ENCODE measurements at regions not wholly inside any gene's neighbourhood (a gene's known extent, or its start where the extent isn't known, plus 50 kb on each side); places are given as distances from the start of the nearest gene placed in this dataset.

- TF ChIP-seq POLR2AphosphoS5 (IDR thresholded peaks at IDR 0.05; ENCODE audit: low read depth, low read length): no peak
- TF ChIP-seq POLR2A (IDR thresholded peaks at IDR 0.05; ENCODE audit: low read depth, low read length): no peak
- no peak for TF ChIP-seq TAF1 (IDR thresholded peaks at IDR 0.05; ENCODE audit: borderline replicate concordance, low read depth, low read length)
- FAIRE-seq (no peak), DNase-seq (ENCODE audit: insufficient read length) (no peak)
Measured at GRCh38 chr1:187903223-187903622, 1074.5 kb downstream of the PLA2G4A start.

DNA sequence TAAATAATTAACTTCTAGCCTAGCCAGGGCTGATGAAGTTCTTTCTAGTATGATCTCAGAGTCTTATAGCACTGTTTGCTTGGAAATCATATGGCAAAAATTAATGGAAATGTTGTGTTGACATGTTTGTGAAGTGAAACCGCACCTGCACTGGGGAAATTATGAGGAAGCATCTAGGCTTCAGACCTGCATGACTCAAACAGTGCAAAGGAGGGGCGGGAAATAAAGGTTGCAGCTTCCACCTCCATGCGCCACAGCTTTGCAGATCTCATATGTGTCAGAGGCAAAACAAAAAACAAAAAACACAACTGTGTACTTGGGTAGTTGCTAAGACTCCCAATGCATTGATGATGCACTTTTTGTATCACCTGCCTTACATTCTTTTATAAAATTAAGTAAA, 1080.6 kb downstream of the PLA2G4A start:
- FAIRE-seq (no peak), DNase-seq (ENCODE audit: insufficient read length) (no peak)
- TF ChIP-seq POLR2AphosphoS5 (IDR thresholded peaks at IDR 0.05; ENCODE audit: low read depth, low read length) (no peak), POLR2A (IDR thresholded peaks at IDR 0.05; ENCODE audit: low read depth, low read length) (no peak), TAF1 (IDR thresholded peaks at IDR 0.05; ENCODE audit: borderline replicate concordance, low read depth, low read length) (no peak)

DNA sequence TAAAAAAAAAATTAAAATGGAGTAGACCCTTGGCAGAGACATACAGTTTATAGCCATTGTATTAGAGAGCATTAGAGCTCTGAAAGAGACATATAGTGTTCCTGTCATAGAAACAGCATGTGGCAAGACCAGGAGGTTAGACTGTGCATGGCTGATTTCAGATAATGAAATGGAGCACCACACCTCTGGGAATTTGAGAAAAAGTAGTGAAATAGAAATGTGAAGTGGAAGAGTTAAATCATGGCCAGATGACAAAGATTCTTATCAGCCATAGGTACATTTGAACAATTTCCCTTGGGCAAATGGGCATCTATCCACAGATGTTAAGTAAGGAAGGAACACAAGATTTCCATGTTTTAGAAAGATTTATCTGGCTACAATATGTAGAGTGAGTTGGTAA, 1083.1 kb downstream of the PLA2G4A start:
- TF ChIP-seq TAF1 (IDR thresholded peaks at IDR 0.05; ENCODE audit: borderline replicate concordance, low read depth, low read length): no peak
- no peak for TF ChIP-seq POLR2AphosphoS5 (IDR thresholded peaks at IDR 0.05; ENCODE audit: low read depth, low read length)
- no peak for TF ChIP-seq POLR2A (IDR thresholded peaks at IDR 0.05; ENCODE audit: low read depth, low read length)
- DNase-seq (ENCODE audit: insufficient read length) (no peak), FAIRE-seq (no peak)

- TF ChIP-seq TAF1 (IDR thresholded peaks at IDR 0.05; ENCODE audit: borderline replicate concordance, low read depth, low read length) (no peak), POLR2AphosphoS5 (IDR thresholded peaks at IDR 0.05; ENCODE audit: low read depth, low read length) (no peak), POLR2A (IDR thresholded peaks at IDR 0.05; ENCODE audit: low read depth, low read length) (no peak)
- FAIRE-seq: no peak
- DNase-seq (ENCODE audit: insufficient read length): no peak
Measured at GRCh38 chr1:187920976-187921375, 1092.2 kb downstream of the PLA2G4A start.

- TF ChIP-seq TAF1 (IDR thresholded peaks at IDR 0.05; ENCODE audit: borderline replicate concordance, low read depth, low read length) (no peak), POLR2A (IDR thresholded peaks at IDR 0.05; ENCODE audit: low read depth, low read length) (no peak), POLR2AphosphoS5 (IDR thresholded peaks at IDR 0.05; ENCODE audit: low read depth, low read length) (no peak)
- DNase-seq (ENCODE audit: insufficient read length) (no peak), FAIRE-seq (no peak)
Measured at GRCh38 chr1:187921426-187921825, 1092.7 kb downstream of the PLA2G4A start.

DNA sequence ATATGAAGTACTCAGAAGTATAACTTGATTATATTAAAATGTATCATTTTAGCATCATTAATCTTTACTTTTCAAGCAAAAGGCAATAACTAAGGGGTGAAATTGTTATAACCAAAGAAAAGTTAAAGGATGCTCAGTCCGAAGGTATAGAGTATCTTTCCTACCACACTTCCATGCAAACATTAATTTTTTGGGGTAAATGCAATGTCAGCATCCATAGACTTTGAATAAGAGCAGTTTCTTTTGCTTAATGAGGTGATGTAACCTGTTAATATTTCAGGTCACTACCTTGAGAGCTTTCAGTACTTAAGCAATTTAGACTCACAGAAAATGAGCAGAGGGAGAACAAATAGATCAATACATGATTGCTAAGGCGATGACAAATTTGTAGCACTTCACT, 1093.5 kb downstream of the PLA2G4A start:
- FAIRE-seq (no peak), DNase-seq (ENCODE audit: insufficient read length) (no peak)
- no peak for TF ChIP-seq TAF1 (IDR thresholded peaks at IDR 0.05; ENCODE audit: borderline replicate concordance, low read depth, low read length)
- no peak for TF ChIP-seq POLR2AphosphoS5 (IDR thresholded peaks at IDR 0.05; ENCODE audit: low read depth, low read length)
- no peak for TF ChIP-seq POLR2A (IDR thresholded peaks at IDR 0.05; ENCODE audit: low read depth, low read length)

- FAIRE-seq (no peak), DNase-seq (ENCODE audit: insufficient read length) (no peak)
Measured at GRCh38 chr1:187924252-187924651, 1095.5 kb downstream of the PLA2G4A start.

GRCh38 chr1:187928288-187928687, 1099.5 kb downstream of the PLA2G4A start:
- no peak for TF ChIP-seq POLR2A (IDR thresholded peaks at IDR 0.05; ENCODE audit: low read depth, low read length)
- FAIRE-seq (no peak), DNase-seq (ENCODE audit: insufficient read length) (no peak)

More at GRCh38 chr1:187924252-187924651, 1095.5 kb downstream of the PLA2G4A start:
- TF ChIP-seq POLR2A (IDR thresholded peaks at IDR 0.05; ENCODE audit: low read depth, low read length) (no peak), POLR2AphosphoS5 (IDR thresholded peaks at IDR 0.05; ENCODE audit: low read depth, low read length) (no peak), TAF1 (IDR thresholded peaks at IDR 0.05; ENCODE audit: borderline replicate concordance, low read depth, low read length) (no peak)

- DNase-seq (ENCODE audit: insufficient read length): no peak
- TF ChIP-seq POLR2A (IDR thresholded peaks at IDR 0.05; ENCODE audit: low read depth, low read length): no peak
- TF ChIP-seq POLR2AphosphoS5 (IDR thresholded peaks at IDR 0.05; ENCODE audit: low read depth, low read length): no peak
- TF ChIP-seq TAF1 (IDR thresholded peaks at IDR 0.05; ENCODE audit: borderline replicate concordance, low read depth, low read length): no peak
- FAIRE-seq: no peak
Measured at GRCh38 chr1:187928696-187929095, 1099.9 kb downstream of the PLA2G4A start.

GRCh38 chr1:187931776-187932175, 1103.0 kb downstream of the PLA2G4A start:
- no peak for DNase-seq (ENCODE audit: insufficient read length)
- no peak for FAIRE-seq
- TF ChIP-seq POLR2AphosphoS5 (IDR thresholded peaks at IDR 0.05; ENCODE audit: low read depth, low read length) (no peak), POLR2A (IDR thresholded peaks at IDR 0.05; ENCODE audit: low read depth, low read length) (no peak), TAF1 (IDR thresholded peaks at IDR 0.05; ENCODE audit: borderline replicate concordance, low read depth, low read length) (no peak)

DNA sequence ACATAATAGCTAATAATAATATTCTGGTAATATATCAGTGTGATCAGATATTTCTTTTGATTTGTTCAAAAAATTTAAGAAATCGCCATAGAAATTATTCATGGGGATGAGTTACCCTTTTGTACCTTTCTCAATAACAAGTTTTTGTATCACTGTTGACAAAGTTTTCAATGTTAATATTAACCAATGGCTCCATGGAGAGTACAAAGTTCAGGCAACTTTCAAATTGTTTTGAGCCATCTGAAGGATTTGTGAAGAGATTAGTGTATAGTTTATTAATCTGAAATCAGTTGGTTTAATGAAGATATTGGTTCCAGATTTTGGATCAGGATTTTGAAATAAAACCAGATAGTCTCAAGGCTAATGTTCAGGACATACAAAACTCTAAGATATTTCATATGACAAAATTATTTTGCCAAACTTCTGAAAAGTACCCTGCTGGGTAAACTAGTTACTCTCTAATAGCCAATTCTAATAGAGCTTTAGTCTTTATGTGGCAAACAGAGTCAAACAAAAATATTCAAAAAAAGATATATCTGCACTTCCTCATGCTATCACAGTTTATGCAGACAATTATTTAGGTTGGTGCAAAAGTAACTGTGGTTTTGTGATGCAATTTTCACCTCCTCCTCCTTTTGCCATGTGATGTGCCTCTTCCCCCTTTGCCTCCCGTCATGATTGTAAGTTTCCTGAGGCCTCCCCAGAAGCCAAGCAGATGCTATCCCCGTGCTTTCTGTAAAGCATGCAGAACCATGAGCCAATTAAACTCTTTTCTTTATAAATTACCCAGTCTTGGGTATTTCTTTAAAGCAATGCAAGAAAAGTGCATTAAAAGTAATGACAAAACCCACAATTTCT, 1105.0 kb downstream of the PLA2G4A start:
- FAIRE-seq: no peak
- TF ChIP-seq POLR2AphosphoS5 (IDR thresholded peaks at IDR 0.05; ENCODE audit: low read depth, low read length): no peak
- TF ChIP-seq POLR2A (IDR thresholded peaks at IDR 0.05; ENCODE audit: low read depth, low read length): no peak
- TF ChIP-seq TAF1 (IDR thresholded peaks at IDR 0.05; ENCODE audit: borderline replicate concordance, low read depth, low read length): no peak
- DNase-seq (ENCODE audit: insufficient read length): no peak

- DNase-seq (ENCODE audit: insufficient read length): no peak
- no peak for FAIRE-seq
- TF ChIP-seq TAF1 (IDR thresholded peaks at IDR 0.05; ENCODE audit: borderline replicate concordance, low read depth, low read length) (no peak), POLR2A (IDR thresholded peaks at IDR 0.05; ENCODE audit: low read depth, low read length) (no peak), POLR2AphosphoS5 (IDR thresholded peaks at IDR 0.05; ENCODE audit: low read depth, low read length) (no peak)
Measured at GRCh38 chr1:187936667-187937066, 1107.9 kb downstream of the PLA2G4A start.

Measured in GM12892 (cell line).